NCI-H748 (cell line): ENCODE measurements at regions not wholly inside any gene's neighbourhood (a gene's known extent, or its start where the extent isn't known, plus 50 kb on each side); places are given as distances from the start of the nearest gene placed in this dataset.
"Not testable (repeated sequence)": the region's sequence is repeated elsewhere in the genome, so short reads cannot be mapped to it uniquely, and the experiment has no call there.

Experiments
- DNase-seq: peaks from one replicate; lab custom pipeline; 2025; ENCODE audit not compliant: unreplicated experiment; lab: John Stamatoyannopoulos, UW

DNA sequence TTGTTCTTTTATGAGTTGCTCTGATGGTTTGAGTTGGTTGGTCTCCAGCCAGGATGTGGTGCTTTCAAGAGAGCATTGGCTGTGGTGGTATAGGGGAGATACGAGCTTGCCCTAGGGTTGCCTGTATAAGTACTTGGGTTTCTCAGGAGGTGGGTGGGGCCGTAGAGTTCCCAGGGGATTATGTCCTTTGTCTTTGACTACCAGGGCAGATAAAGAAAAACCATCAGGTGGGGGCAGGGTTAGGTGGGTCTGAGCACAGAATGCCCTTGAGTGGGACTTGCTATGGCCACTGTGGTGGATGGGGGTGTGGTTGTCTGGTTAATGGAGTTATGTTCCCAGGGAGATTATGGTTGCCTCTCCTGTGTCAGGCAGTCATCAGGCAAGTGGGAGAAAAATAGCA lies 247.9 kb upstream of the HAND2 start:
- DNase-seq = no peak

DNA sequence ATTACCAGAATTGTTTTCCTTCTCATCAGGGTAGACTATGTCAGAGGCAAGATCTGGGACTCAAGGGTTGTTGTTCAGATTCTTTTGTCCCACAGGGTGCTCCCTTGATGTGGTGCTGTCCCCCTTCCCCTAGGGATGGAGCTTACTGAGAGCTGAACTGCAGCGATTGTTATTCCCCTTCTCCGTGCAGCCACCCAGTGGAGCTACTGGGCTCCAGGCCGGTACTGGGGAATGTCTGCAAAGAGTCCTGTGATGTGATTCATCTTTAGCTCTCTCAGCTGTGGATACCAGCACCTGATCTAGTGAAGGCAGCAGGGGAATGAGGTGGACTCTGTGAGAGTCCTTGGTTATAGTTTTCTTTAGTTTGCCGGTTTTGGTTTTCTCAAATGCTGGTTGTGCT lies 247.4 kb upstream of the HAND2 start:
- DNase-seq = no peak

DNA sequence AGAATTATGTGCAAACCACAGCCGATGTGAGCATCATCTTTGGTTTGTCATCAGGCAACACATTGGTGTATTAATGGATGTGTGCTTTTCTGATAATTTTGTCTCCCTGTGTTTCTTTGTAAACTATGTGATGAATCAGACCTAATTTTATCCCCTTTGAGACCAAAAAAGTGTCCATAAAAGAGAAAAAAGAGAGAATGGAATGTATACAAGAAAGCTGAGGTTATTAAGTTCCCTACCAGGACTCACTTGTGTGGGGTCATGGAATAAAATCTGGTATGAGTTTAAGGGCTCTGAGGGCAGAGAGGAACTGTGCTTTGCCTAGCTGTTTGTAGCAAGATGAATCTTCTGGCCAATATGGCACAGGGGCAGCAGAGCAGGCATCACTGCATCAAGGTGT lies 239.5 kb upstream of the HAND2 start:
- DNase-seq = no peak

DNA sequence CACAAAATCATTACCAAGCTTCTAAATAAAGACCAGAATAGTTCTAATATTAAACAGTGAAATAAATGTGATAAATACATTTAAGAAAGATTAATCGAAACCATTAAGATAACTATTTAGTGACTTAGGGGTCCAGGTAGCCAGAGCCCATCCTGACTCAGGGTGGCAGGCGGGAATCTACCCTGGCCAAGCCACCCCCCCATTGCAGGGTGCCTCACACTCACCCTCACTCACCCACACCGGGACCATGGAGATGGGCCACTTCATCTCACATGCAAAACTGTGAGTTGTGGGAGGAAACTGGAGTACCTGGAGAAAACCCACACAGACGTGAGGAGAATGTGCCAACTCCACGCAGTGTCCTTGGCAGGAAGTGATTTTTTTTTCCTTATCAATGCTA lies 237.6 kb upstream of the HAND2 start:
- no peak for DNase-seq

DNA sequence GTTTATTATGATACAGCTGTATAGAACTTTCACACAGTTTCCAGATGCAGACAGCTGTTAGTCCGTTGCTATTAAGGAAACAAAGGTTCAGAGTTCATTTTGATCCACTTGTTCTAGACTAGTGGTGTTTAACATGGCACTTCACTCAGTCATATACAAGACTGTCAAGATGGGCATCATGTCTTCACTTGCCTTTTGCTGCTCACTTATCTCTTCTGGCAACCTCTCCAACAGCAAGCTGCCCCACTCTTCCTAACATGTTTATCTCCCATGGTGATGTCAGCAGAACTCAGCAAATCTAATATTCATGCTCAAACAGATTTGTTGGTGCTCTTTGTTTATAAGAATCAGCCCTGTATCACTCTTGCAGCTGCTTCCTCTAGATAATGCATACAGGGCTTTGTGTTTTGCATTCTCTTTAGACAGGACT lies 236.2 kb upstream of the HAND2 start:
- no peak for DNase-seq

GRCh38 chr4:173765751-173766150 lies 235.7 kb upstream of the HAND2 start:
- DNase-seq = no peak

DNA sequence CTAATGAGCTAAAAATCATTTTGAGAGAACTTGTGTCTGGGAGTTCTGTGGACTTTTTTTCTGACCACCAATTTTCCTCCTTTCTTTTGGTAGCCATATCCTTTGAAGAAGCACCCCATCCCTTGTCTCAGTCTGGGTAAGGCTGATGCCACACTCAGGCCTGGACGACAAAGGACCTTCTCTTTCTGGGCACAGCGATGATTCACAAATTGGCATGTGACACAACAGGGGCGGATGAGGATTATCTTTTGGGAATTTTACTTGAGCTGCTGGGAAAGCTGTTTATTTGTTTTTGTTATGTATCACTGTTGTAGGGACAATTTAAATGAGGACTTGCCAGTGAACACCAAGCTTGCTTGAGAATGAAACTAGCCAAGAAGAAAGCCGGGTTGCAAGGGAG lies 233.4 kb upstream of the HAND2 start:
- DNase-seq = no peak

DNA sequence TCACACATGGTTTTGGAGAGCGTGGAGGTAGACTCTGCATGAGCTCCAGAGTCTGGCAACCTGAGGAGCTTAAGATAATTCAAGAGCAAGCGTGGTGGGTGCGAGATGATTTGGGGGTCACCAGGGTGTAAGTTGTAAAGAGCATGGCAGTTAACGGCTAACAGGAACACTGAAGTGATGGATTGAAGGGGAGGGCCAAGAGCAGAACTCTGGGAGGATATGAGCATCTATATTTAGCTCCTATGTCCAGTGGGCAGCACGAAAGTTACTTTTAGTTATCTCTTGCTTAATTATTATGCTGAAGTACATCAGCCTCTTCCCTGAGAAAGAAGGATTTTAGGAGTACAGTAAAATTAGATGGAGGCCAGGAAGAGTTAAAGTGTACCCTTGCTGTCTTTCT lies 231.9 kb upstream of the HAND2 start:
- DNase-seq = no peak

GRCh38 chr4:173761236-173761635 lies 231.2 kb upstream of the HAND2 start:
- DNase-seq = no peak

DNA sequence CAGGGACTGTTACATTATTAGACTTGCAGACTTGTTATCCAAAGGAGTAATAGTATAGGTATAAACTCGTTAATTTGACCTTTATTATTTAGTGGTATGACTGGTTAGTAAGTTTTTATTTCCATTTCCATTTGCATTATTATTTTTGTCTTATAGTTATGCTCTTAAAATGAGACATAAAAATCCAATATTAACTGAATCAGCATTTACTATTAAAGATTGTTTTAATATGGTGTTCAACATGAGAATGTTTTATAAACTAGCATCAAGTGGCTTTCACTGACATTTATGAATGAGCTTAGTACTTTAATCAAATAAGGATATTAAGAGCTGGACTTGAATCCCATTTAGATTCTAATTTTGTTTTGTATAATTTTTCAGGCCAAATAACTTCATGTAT lies 228.1 kb upstream of the HAND2 start:
- DNase-seq = no peak

DNA sequence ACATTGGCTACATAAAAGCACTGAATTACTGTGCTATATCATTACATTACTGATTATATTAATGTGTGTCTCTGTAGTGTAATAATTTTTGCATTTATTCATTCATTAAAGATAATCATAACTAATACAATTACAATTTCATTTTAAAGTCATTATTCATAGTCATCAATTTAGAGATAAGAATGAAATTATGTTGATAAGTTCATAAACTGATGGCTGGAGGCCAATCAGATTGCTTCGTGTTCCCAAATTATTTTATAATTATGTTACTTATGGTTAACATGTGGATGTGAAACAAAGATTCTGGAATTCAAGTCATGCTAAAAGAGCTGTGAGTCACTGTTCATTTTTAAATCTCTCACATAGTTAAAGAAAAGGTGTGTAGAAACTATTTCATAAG lies 223.4 kb upstream of the HAND2 start:
- no peak for DNase-seq

GRCh38 chr4:173752610-173753230 lies 222.7 kb upstream of the HAND2 start:
- peak; percentile 16 for DNase-seq

GRCh38 chr4:173748353-173748752 lies 218.3 kb upstream of the HAND2 start:
- no peak for DNase-seq

DNA sequence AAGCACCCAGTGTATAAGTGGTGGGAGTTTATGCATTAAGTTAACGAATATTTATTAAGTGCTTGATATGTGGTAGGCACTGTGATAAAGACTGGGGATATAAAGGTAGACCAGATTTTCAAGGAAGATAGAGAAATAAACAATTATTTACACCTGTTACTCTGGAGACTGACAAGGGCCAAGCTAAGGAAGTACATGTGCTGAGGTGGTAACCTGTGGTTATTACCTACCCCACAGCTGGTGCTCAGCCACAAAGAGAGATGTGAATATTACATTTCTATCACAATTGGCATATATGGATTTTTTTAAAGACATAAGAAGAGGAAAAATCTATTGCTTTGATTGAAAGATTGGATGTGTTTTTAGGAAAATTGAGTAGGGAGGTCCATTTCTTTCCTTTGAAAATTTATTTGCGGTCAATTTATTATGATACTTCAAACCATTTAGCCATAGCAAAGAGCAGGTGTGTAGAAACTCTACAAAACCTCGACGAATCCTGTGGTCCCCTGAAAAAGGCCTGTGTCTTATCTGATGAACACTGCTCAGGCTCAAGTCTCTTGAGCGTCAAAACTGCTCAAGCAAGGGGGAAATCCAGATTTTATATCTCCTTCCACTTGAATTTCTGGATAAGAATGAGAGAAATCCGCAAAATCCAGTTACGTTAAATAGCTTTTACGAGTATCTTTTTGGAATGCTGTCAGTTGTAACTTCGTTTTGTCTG lies 217.7 kb upstream of the HAND2 start:
- no peak for DNase-seq

DNA sequence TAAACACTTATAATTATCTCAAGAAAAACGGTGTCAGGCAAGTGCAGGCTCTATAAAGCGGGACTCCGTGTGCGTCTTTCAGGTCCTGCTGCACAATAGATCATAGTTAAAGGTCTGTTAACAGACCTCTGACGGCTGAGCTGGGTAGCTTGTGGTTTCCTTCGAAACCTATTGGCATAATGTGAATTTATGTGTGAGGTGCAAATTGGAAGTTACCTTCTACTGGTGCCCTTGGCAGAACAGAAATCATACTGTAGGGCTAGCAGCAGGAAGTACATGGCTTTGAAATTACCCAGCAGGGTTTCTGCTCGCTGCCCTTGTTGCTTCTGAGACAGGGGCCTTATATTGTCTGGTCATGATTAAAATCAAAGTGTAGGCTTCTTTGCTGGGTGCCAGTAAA lies 216.4 kb upstream of the HAND2 start:
- DNase-seq = no peak

DNA sequence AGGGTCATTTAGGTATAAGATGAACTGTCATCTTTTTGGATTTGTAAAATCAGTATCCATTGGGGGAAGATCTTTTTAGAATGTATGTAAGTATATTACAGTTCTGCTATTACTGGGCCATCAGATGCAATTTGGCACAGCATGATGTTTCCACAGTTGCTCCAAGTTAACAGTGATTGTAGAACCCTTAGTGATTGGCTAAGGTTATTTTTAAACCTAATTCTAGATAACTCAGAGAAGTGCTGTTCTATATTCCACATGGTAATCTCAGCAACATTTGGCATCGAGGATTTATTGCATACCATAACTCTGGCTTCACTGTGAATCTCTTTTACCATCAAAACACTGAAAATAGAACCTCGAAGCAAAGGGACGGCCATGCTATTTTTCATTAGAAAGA lies 215.7 kb upstream of the HAND2 start:
- DNase-seq = no peak

DNA sequence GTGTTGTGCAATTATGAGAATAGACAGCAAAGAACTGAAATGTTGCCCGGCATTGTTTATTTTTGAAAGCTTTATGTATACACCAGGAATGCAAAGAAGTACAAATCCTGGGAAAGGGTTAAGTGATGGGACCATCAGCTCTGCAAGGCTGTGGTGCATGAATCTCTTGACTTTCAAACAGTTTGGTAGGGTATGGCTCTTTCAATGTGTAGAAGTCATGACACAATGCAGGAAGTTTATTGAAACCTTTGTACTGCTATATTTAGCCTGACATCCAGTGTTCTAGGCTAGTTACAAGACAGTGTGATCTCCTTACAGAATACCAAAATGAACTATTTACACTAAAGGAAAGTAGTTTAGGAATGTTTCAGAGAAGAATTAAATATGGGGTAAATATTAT lies 206.8 kb upstream of the HAND2 start:
- DNase-seq = no peak

DNA sequence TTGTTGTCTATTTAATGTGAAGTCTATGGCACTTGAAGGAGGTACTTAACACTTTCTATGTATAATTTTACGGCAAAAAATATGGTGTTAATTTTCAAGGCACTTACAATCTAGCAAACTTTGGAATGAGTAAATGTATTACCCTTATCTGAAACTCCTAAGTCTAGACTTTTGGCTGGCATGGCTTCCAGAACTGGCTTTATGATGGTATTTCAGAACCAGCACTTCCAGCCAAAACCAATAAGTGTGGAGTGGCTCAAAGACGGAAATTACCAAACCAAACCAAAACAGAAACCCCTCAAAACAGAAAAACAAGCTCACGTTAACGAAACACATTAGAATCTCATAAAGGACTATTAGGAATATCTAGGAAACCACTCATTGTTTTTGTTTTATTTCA lies 205.6 kb upstream of the HAND2 start:
- no peak for DNase-seq

GRCh38 chr4:173735049-173735448 lies 205.0 kb upstream of the HAND2 start:
- no peak for DNase-seq

DNA sequence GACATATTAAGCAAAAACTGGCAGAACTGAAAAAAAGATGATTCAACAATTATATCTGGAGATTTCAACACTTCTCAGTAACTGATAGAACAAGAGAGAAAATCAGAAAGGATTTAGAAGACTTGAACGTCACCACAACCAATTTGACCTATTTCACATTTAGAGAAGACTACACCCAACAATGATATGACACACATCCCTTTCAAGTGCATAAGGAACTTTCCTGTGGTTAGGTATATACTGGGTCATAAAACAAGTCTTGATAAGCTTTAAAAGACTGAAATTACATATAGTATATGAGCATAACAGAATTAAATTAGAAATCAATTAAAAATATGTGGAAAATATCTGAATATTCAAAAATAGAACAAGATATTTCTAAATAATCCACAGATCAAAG lies 201.2 kb upstream of the HAND2 start:
- DNase-seq = no peak

GRCh38 chr4:173722075-173722474 lies 192.0 kb upstream of the HAND2 start:
- no peak for DNase-seq

DNA sequence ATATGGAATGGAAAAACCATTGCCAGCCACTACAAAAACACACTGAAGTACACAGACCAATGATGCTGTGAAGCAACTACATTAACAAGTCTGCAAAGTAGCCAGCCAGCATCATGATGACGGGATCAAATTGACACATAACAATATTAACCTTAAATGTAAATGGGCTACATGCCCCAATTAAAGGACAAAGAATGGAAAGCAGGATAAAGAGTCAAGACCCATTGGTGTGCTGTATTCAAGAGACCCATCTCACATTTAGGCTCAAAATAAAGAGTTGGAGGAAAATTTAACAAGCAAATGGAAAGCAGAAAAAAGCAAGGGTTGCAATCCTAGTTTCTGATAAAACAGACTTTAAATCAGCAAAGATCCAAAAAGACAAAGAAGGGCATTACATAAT lies 188.5 kb upstream of the HAND2 start:
- not testable (repeated sequence) for DNase-seq

DNA sequence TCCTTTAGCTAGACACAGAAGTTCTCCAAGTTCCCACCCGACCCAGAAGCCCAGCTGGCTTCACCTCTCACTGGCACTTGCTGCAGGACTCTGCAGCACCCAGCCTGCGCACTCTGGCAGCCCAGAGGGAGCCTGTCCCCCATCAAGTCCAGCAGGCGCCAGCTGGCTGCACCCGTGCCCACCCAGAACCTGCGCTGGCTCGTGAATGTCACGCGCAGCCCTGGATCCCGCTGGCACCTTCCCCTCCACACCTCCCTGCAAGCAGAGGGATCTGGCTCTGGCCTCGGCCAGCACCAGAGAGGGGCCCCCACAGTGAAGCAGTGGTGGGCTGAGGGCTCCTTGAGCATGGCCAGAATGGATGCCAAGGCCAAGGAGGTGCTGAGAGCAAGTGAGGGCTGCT lies 187.6 kb upstream of the HAND2 start:
- no peak for DNase-seq
